ENCODE measurements at regions not wholly inside any gene's neighbourhood (a gene's known extent, or its start where the extent isn't known, plus 50 kb on each side); places are given as distances from the start of the nearest gene placed in this dataset.

- TF ChIP-seq ARNT (IDR thresholded peaks at IDR 0.05) (no peak), SUZ12 (IDR thresholded peaks at IDR 0.05) (no peak), ZNF384 (IDR thresholded peaks at IDR 0.05) (no peak), BHLHE40 (IDR thresholded peaks at IDR 0.05; ENCODE audit: borderline replicate concordance) (no peak), TARDBP (IDR thresholded peaks at IDR 0.05) (no peak), FOXA1 (IDR thresholded peaks at IDR 0.05) (no peak), FOXK2 (IDR thresholded peaks at IDR 0.05) (no peak), CTBP1 (IDR thresholded peaks at IDR 0.05; ENCODE audit: borderline replicate concordance) (no peak), SP1 (IDR thresholded peaks at IDR 0.05) (no peak), HDGF (IDR thresholded peaks at IDR 0.05; ENCODE audit: borderline replicate concordance) (no peak)
Observed at GRCh38 chr2:177029075-177029474, 183.5 kb upstream of the HNRNPA3 start.

All from HEK293T (cell line).